ENCODE measurements at regions not wholly inside any gene's neighbourhood (a gene's known extent, or its start where the extent isn't known, plus 50 kb on each side); places are given as distances from the start of the nearest gene placed in this dataset.

DNA sequence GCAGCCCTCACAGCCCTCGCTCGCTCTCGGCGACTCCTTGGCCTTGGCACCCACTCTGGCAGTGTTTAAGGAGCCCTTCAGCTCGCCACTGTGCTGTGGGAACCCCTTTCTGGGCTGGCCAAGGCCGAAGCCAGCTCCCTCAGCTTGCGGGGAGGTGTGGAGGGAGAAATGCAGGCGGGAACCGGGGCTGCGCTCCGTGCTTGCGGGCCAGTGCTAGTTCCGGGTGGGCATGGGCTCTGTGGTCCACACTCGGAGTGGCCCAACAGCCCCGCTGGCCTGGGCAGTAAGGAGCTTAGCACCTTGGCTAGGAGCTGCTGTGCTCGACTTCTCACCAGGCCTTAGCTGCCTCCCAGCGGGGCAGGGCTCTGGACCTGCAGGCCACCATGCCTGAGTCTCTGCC lies 192.6 kb downstream of the COX18 start:
- no peaks in the 10 kb centered on the region for H3K36me3 ChIP-seq (ENCODE audit: control insufficient read depth in 1 of 2, insufficient read depth in 2 of 2, low read length in 2 of 2)
- no peaks in the 10 kb centered on the region for H3K9me2 ChIP-seq (ENCODE audit: insufficient read depth)
- ChIA-PET POLR2A (no interaction called here), RAD21 (ENCODE audit: low non-redundant PET in 1 of 2, low total read pairs in 2 of 2, uncharacterized antibody in 2 of 2, unreplicated experiment in 2 of 2) (no interaction called here), CTCF (no interaction called here)
- H3K4me1 ChIP-seq (ENCODE audit: control insufficient read depth in 1 of 2, insufficient read depth in 2 of 2, low read length in 2 of 2), result no peaks in the 10 kb centered on the region
- H2AFZ ChIP-seq (ENCODE audit: low read depth, low read length, poor library complexity, severe bottlenecking), result no peak overlapping the region
- no peak overlapping the region for H3K4me3 ChIP-seq (replicated peaks in 1 of 2; ENCODE audit: low read depth in 1 of 2, low read length in 2 of 2)
- H3K4me2 ChIP-seq (ENCODE audit: low read length), result no peak overlapping the region
- H3K9me3 ChIP-seq (ENCODE audit: control insufficient read depth in 1 of 2, insufficient read depth in 1 of 2, low read depth in 1 of 2, low read length in 2 of 2), result no peaks in the 10 kb centered on the region
- intact Hi-C loops (cut with micrococcal nuclease), result no loop called here
- TF ChIP-seq ELF1 (IDR thresholded peaks at IDR 0.05; ENCODE audit: borderline replicate concordance, low read depth) (no peak), YY1 (IDR thresholded peaks at IDR 0.05; ENCODE audit: extremely low read depth, insufficient replicate concordance, low read depth, low read length) (no peak), TCF7L2 (IDR thresholded peaks at IDR 0.05; ENCODE audit: borderline replicate concordance, extremely low read depth, insufficient read depth, insufficient read length) (no peak), CEBPB (IDR thresholded peaks at IDR 0.05; ENCODE audit: low read depth) (no peak), ZFX (IDR thresholded peaks at IDR 0.05) (no peak), EZH2 (IDR thresholded peaks at IDR 0.05) (no peak), SIN3A (IDR thresholded peaks at IDR 0.05; ENCODE audit: low read depth) (no peak), SRF (IDR thresholded peaks at IDR 0.05; ENCODE audit: low read depth) (no peak), RAD21 (IDR thresholded peaks at IDR 0.05; ENCODE audit: low read depth) (no peak), EZH2phosphoT487 (IDR thresholded peaks at IDR 0.05; ENCODE audit: borderline replicate concordance) (no peak)
- TF ChIP-seq, protein P1, sequence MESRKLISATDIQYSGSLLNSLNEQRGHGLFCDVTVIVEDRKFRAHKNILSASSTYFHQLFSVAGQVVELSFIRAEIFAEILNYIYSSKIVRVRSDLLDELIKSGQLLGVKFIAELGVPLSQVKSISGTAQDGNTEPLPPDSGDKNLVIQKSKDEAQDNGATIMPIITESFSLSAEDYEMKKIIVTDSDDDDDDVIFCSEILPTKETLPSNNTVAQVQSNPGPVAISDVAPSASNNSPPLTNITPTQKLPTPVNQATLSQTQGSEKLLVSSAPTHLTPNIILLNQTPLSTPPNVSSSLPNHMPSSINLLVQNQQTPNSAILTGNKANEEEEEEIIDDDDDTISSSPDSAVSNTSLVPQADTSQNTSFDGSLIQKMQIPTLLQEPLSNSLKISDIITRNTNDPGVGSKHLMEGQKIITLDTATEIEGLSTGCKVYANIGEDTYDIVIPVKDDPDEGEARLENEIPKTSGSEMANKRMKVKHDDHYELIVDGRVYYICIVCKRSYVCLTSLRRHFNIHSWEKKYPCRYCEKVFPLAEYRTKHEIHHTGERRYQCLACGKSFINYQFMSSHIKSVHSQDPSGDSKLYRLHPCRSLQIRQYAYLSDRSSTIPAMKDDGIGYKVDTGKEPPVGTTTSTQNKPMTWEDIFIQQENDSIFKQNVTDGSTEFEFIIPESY (IDR thresholded peaks at IDR 0.05; ENCODE audit: extremely low read depth, insufficient replicate concordance, low read length), result no peak
- TF ChIP-seq, protein P2, sequence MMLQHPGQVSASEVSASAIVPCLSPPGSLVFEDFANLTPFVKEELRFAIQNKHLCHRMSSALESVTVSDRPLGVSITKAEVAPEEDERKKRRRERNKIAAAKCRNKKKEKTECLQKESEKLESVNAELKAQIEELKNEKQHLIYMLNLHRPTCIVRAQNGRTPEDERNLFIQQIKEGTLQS (IDR thresholded peaks at IDR 0.05), result no peak
- TF ChIP-seq, protein P3, sequence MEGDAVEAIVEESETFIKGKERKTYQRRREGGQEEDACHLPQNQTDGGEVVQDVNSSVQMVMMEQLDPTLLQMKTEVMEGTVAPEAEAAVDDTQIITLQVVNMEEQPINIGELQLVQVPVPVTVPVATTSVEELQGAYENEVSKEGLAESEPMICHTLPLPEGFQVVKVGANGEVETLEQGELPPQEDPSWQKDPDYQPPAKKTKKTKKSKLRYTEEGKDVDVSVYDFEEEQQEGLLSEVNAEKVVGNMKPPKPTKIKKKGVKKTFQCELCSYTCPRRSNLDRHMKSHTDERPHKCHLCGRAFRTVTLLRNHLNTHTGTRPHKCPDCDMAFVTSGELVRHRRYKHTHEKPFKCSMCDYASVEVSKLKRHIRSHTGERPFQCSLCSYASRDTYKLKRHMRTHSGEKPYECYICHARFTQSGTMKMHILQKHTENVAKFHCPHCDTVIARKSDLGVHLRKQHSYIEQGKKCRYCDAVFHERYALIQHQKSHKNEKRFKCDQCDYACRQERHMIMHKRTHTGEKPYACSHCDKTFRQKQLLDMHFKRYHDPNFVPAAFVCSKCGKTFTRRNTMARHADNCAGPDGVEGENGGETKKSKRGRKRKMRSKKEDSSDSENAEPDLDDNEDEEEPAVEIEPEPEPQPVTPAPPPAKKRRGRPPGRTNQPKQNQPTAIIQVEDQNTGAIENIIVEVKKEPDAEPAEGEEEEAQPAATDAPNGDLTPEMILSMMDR (IDR thresholded peaks at IDR 0.05 in 2 of 3, conservative IDR thresholded peaks at IDR 0.05 in 1 of 3; ENCODE audit: borderline replicate concordance in 1 of 3, insufficient read depth in 1 of 3, low read depth in 2 of 3, low read length in 2 of 3), result no peak
- H3K9ac ChIP-seq (ENCODE audit: low read length), result no peak overlapping the region
- no peak for DNase-seq (ENCODE audit: low read depth, low spot score)
- H3K27me3 ChIP-seq (ENCODE audit: insufficient read depth, low read length), result no peaks in the 10 kb centered on the region
- ATAC-seq, result no peak
- BruUV-seq (replicated peaks), result no TSS peak
- H3K79me2 ChIP-seq (ENCODE audit: insufficient read depth, low read length), result no peaks in the 10 kb centered on the region
- no peaks in the 10 kb centered on the region for H4K20me1 ChIP-seq (ENCODE audit: insufficient read depth)
- no peak overlapping the region for H3K27ac ChIP-seq (ENCODE audit: low read depth, low read length)

Measured in HCT116 (cell line).